ENCODE measurements at regions not wholly inside any gene's neighbourhood (a gene's known extent, or its start where the extent isn't known, plus 50 kb on each side); places are given as distances from the start of the nearest gene placed in this dataset.
A peak's percentile ranks its signal among the peaks of the same experiment; 100 is the strongest.
"Not testable (repeated sequence)": the region's sequence is repeated elsewhere in the genome, so short reads cannot be mapped to it uniquely, and the experiment has no call there.

DNA sequence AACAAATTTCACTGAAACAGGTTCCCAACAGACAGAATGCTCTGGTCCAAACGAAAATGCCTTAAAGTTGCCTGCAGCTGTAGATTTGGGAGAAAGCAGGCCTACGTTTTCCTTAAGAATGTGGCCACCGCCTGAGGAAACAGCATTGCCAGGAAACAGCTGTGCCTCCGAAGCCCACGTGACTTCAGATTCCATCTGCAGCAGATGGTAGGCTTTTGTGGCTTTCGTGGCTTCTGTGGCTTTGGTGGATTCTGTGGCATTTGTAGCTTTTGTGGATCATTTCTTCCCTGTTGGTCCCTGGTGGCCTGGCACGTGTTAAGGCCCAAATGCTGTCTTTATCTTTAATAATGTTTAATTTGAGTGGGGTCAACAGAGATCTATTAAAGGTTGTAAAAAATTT lies 222.9 kb downstream of the TTLL2 start:
- no peak for DNase-seq

DNA sequence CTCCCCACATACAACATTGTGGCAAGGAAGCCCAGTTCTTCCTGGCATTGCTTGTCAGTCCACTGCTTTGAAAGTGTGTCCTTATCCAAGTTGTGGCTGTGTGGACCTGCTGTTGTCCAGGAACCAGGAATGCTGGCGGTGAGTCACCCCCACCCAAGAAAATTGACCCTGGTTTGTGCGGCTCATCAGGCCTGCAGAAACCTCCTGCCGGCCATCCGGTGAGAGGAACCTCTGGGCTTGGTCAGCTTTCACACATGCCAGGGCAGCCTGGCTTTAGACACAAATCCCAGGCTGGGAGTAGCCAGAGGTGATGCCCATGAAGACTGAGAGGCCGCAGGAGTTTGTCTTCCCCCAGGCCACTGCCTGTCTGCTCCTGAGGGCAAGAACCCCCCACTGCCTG lies 223.6 kb downstream of the TTLL2 start:
- no peak for DNase-seq

DNA sequence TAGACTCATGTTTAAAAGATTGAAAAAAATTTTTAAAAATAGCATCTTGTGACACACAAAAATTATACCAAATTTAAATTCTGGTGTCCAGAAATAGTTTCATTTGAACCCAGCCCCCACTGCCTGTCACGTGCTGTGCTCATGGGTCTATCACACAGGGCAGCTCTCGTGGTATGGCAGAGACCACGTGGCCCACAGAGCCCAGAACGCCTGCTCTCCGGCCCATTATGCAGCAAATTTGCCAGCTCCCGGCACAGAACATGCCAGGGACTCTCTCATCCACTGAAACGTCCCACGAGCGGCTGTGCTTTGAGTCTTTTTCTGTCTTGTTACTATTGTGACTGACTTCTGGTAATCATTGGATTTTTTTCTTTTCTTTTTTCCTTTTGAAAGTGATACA lies 224.3 kb downstream of the TTLL2 start:
- peak; percentile 37 for DNase-seq

DNA sequence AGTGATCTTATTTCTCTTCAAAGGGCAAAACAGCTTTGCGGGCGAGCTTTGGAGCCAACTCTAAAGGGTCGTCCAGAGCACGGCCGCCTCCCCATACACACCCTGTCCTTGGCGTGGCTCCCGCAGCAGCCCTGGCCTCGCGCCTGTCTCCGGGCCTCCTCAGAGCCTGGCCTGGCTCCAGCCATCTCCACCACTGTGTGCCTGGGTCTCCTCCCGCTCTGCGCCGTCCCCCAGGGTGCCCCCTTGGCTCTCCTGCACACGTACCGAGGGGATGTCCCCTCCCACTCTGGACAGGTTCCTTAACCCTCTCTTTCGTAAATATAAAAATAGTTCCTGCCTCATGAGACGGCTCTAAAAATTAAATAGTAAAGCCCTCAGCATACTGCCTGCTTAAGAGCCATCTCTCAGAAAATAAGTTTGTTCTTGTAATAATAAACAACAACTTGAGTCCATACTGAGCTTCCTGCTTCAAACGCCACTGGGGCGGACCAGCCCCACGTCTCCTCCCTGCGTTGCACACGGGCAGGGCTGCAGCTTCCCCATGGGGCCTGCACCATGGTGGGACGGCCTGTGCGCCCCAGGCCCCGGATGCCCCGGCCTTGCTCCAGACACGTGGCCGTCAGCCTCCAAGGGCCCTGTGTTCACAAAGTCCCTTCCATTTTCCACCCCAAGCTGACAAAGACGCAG lies 226.2 kb downstream of the TTLL2 start:
- DNase-seq = peak; percentile 73

DNA sequence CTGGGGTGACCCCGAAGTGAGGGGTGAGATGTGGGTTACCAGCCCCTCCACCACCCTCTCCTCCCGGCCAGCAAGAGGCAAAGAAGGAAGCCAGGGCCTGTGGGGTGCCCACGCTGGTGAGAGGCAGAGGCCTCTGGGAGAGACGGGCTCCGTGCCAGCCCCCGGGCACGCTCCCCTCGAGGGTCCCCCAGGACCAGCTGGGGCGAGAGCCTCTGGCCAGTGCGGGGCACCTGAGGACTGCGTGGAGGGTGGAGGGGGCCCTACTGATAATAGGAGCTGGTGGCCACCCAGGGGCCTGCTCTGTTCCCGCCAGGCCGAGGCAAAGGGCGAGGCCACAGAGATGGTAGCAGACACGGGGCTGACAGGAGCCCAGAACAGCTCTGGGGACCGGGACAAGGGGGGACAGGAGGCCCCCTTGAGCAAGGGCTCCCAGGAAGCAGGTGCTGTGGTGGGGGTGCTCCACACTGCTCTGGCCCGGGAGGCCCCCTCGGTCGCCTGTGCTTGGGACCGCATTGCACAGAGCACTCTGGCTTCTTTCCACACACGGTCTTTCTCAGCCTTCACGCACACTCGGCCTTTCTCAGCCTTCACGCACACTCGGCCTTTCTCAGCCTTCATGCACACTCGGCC lies 226.9 kb downstream of the TTLL2 start:
- DNase-seq = no peak

DNA sequence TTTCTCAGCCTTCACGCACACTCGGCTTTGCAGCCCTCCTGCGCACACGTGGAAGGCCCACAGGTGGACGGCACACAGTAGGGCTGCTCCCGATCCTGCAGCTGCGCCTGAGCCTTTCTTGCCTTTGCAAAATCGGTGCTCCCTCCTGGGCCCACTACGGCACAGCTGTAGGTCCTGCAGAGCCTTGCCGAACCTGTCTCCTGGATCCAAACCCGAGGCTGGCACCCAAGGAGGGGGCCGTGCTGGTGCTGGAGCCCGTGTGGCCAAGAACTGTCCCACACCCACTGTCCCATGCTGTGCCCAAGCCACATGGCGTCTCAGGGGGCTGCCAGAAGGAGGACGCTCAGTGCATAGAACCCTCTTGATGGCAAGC lies 227.4 kb downstream of the TTLL2 start:
- no peak for DNase-seq

DNA sequence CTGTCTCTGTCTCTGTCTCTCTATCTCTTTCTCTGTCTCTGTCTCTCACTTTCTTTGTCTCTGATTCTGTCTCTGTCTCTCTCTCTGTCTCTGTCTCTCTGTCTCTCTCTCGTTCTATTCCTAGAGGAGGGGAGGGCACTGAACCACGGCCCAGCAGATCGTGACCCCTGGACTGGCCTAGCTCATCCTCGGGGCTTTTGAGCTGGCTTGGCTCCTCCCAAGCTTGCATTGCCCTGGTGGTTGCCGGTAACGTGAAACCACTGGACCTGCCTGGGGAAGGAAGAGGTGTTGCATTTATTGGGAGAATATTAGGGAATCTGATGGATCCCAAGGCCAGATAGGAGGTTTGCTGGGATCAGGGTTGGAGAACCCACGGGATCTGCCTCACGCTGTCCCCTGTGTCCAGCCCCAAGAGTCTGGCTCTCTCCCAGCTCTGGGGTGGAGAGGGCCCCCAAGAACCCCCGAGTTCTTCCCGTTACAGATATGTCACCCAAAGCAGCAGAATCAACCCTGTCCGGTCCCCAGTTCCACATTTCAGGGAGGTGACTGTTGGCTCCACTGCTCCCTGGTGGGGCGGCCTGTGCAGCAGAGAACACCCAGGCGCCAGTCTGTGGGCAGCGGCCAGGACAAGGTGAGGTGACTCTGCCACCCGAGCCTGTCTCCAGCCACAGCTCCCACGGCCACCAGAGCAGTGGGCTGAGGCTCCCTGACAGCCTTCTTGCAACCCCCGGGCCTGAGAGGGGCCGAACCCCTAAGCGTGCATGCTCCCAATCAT lies 228.3 kb downstream of the TTLL2 start:
- DNase-seq = no peak

DNA sequence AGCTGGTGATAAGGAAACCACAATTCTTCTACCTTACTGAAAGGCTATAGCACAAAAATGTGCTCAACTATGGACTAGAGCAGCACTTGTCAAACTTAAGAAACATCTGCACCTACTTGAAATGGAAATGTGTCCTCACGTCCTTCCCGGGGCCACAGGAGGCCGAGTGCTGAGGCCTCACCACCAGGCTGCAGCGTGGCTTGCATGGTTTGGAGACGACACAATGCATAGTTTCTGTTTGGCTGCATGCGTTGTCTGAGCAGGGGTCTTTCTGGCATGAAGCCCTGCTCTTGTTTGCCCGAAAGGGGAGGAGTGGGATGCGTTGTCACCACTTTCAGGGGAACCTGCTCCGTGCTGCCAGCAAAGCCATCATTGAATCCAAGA lies 228.8 kb downstream of the TTLL2 start:
- no peak for DNase-seq

DNA sequence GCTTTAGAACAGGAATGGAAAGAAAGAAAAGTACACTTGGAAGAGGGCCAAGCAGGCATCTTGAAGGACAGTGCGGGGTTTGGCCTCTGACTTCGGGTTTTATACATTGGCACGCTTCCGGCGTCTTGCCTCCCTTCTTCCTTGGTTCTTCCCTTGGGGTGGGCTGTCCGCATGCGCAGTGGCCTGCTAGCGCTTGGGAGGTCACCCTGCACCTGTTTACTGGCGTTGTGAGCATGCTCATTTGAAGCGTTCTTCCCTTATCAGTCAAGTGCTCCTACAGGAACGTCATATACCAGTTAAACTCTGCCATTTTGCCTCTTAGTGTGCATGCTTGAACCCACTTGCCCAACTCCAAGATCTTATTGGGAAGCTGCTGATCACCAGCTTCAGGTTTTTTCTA lies 230.0 kb downstream of the TTLL2 start:
- no peak for DNase-seq

DNA sequence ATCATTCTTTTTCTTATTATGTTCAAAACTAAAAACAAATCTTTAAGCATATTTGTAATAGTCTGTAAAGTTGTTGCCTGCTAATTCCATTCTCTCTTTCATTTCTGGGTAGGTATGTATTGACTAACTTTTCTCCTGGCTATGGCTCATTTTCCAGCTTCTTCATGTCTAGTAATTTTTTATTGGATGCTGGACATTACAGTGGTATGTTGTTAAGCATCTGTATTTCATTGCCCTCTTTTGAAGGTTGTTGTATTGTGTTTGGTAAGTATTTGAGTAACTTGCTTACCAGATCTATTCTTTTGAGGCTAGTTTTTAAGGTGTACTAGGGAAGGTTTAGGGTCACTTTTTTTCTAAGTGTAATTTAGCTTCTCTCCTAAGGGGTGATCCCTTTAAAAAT lies 230.9 kb downstream of the TTLL2 start:
- DNase-seq = no peak

DNA sequence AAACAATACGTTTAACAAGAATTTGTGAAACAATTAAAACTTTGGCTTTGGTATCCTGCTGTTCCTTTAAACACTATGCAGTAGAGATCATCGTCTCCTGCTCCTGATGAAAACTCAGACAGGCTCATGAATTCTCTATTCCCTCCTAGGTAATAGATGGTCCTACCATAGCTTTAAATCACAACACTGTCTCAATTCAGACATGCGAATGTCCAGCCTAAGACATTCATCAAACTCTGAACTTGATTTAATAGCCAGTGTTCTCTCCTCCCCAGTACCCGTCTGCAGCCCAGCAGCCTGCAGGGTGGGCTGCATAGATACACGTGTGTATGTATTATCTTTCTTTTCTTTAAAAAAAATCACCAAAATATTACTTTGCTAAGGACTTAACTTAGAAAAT lies 232.8 kb downstream of the TTLL2 start:
- no peak for DNase-seq

DNA sequence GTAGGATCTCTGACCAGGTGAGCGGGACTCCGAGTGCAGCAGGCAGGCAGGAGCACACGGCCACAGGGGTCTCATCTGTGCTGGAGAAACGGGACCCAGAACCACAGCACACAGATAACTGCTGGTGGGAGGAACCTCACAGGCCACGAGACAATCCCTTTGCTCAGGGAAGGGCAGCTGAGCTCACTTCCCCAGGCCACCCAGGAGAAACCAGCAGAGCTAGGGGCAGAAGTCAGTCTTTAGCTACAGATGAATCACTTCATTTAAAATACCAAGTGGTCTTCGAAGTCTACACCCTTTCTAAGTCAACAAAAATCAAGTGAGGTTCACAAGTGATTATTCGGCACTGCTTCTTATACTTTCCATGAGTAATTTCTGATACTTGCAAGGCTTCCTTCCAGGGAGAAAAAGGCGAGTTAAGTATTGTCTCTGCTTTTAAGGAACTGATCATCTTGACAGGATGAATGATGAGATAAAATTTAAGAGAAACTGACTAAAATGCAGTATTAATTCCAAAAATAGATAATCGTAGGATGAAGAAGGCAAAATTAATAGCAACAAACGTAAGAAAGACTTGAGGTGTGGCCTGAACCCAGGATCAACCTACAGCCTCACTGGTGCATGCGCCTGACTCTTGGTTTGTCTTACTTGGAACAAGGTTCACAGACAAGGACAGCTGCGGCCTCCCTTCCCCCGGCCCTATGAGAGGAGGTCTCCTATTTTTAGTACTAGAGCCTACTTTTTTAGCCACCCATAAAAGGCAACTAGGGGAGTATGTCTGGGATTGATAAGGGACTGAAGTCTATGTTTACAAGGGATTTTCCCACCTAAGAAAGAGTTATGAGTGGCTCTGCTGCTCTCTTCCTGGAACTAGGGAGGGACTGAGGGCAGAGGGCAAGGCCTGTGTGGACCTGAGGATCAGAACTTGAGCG lies 233.6 kb downstream of the TTLL2 start:
- no peak for DNase-seq

DNA sequence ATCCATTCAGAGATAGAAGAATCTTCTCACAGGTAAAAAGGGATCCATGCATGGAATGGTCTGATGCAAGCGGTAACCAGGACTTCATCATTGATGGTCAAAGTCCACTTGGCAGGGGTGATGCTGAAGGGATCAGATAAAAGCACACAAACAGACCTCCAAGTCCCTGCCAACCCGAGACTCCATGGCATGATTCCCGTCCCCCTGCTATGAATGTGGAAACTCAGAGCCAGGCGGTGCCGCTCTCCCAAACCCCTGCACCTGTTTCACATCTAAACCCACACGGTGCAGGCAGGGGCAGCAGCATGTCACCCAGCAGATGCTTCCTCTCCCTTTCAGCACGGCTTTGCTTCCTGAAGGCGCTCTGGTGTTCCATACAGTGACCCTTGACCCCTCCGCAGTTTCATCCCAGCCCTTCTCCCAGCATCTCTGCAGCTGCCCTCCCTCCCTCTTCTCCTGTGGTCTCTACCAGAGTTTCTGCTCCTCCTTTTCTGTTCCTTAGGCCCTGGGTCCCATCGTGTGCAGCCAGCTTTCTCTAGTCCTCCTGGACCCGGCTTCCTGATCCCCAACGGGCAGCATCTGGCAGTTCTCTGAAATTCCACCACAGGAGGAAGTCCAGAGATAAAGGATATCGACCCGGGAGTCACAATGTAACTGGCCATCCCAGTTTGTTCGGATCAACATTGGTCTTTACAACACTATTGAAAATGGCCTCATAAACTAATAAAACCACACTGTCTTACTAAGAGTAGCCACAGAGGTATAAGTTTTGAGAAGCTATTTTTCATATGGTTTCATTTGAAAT lies 235.0 kb downstream of the TTLL2 start:
- DNase-seq = no peak

DNA sequence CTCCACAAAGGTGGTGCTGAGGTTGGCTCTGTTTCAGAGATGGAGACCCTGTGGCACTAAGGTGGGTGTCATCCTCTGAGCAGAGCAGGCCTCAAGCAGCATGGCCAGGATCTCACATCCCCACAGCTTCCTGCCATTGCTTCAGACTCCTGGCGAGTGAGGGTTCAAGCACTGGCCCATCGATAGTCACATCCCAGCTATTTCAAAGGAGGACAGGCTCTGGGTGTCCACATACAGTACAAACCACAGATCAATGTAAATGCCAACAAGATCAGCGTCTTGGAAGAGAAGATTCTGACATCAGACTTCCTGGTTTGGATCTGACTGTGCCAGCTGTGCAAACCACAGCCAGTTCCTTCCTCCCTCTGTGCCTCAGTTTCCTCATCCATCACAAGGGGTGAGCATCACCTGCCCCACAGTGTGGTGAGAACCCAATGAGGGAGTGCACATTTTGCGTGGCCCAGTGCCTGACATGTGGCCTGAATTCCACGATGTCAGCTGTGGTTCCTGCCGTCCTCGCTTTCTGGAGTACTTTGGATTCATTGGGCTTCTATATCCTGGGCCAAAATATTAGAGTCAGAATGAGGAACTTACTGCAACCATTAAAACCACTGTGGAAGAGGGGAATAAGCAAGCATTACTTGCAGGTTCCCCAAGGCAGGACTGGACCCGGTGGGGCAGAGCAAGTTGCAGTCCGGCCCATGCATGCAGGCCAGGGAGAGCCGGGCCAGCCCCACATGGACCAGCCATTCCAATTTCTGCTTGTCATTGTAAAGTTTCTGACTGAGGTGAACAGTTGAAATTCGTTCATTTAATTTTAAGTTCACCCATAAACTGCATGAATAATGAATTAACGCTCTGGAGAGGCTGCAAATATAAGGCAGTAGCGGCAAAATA lies 236.0 kb downstream of the TTLL2 start:
- DNase-seq = no peak

DNA sequence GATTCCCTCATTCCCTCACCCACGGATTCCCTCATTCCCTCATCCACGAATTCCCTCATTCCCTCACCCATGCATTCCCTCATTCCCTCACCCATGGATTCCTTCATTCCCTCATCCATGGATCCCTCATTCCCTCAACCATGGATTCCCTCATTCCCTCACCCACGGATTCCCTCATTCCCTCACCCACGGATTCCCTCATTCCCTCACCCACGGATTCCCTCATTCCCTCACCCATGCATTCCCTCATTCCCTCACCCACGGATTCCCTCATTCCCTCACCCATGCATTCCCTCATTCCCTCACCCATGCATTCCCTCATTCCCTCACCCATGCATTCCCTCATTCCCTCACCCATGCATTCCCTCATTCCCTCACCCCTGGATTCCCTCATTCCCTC lies 238.0 kb downstream of the TTLL2 start:
- DNase-seq = not testable (repeated sequence)

DNA sequence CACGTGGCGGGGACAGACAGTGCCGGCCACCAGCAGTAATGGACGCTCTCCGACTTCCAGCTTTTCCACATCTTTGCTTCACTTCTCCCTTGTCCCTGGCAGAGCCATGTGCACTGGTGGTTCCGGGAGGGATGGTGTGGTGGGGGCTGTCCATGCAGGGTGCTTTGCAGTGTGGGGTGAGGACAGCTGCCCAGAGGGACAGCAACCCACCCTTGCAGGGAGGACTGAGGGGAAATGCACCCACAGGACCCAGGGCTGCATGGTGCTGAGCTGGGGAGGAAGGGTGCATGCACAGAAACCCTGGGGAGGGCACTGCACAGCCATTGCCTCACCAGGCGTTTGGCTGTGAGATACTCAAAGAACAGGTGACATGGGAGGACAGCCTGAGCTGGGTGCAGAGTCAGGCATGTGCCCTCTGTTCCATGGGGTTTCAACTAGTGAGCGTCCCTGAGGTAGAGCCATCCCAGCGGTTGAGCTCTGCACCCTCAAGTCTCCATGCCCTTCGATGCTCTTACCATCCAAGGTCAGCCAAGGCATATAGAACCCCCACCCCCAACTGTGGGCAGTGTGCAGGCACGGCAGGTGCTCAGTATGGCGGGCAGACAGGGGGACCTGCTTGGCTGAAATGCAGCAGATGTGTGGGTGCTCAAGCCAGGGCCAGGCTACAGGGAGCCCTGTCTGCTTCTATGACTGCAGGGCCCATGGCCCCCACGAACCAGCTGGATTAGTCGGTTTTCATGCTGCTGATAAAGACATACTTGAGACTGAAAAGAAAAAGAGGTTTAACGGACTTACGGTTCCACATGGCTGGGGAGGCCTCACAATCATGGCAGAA lies 239.7 kb downstream of the TTLL2 start:
- no peak for DNase-seq

DNA sequence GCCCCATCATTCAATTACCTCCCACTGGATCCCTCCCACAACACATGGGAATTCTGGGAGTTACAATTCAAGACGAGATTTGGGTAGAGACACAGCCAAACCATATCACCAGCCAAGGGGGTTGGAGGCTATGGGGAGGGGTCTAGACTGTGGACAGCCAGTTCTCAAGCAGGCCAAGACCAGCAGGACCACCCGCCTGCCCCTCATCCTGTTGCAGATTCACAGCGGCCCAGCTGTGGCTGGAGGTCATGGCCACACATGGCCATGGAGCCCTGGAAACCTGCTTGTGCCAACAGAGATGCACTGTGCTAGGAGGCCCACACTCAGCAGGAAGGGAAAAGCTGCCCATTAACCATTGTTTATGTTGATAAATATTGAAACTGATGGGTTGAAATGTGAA lies 240.5 kb downstream of the TTLL2 start:
- no peak for DNase-seq

DNA sequence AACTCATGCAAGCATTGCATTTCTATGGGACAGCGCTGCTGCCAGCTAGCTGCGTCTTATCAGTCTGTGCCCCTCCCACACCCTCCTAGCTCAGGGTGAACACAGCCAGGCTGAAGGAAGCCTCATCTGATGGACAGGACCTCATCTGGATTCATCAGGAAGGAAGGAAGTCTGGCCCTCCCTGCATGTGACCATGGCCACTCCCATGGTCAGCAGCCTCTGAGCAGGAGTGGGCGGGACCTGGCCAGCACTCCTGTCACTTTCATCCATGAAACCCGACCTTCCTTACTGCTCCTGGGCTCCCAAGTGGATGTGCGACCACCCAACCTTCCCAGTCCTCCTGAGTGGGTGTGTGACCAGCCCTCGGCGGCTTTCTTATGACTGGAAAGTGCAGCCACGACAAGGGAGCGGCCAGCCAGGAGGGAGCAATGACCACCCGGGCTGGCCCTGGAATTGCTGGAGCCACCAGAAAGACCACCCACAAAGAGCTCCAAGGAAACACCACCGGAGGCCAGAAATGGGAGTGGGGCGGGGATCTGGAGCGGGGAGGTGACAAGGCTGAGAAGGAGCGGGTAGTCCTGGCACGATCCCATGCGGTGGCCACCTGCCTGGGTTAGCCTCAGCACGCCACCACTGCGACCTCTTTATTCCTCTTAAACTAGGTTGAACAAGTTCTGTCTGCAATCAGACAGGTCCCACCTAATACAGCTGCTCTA lies 241.2 kb downstream of the TTLL2 start:
- DNase-seq = no peak

DNA sequence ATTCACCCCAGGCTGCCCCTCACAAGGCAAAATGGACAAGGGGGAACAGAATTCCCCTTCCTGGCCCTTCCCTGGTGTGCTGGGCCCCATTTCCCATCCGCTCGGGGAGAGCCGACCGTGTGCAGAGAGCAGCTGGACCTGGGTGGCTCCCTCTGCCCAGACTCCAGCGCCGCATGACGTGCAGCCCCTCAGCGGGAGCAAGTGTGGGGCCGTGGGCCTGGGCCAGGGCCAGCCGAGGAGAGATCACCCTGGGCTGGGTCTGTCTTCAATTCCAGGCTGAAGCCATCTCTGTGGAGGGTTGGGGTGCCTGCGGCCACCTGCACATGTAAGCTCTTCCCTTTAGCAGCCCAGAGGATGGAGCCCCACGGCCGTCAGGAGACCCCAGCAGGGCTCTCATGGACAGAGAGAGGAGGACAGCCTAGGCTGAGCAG lies 241.8 kb downstream of the TTLL2 start:
- no peak for DNase-seq

All from midbrain (tissue), 1 donor.